ENCODE measurements at regions not wholly inside any gene's neighbourhood (a gene's known extent, or its start where the extent isn't known, plus 50 kb on each side); places are given as distances from the start of the nearest gene placed in this dataset.

- no peaks in the 10 kb centered on the region for H3K4me1 ChIP-seq (ENCODE audit: control insufficient read depth, insufficient read depth, low read length)
- ChIA-PET POLR2A (ENCODE audit: unreplicated experiment) (no interaction called here), CTCF (no interaction called here)
- H2AK5ac ChIP-seq (ENCODE audit: low read depth, low read length) = no peak overlapping the region
- H3K18ac ChIP-seq (ENCODE audit: low read depth, low read length) = no peak overlapping the region
- DNase-seq (no peak), ATAC-seq (ENCODE audit: low read depth) (no peak)
- no peak overlapping the region for H4K8ac ChIP-seq (ENCODE audit: low read depth in 2 of 2, low read length in 2 of 2)
- H2BK5ac ChIP-seq (ENCODE audit: low read depth, low read length, poor library complexity, severe bottlenecking) = no peak overlapping the region
- H2AK9ac ChIP-seq (replicated peaks; ENCODE audit: low read depth, low read length, poor library complexity) = no peak overlapping the region
- 80% methylated on average over 13 of the region's 17 CpGs; no CpG with 5 or more reads in 1 of the 2 experiments for WGBS, 2 experiments (ENCODE audit: extremely low coverage in 2 of 2, insufficient read length in 1 of 2)
- no peak overlapping the region for H3K9ac ChIP-seq (ENCODE audit: low read depth, low read length)
- no peak overlapping the region for H3K23ac ChIP-seq (ENCODE audit: low read depth, low read length)
- H2AFZ ChIP-seq (replicated peaks; ENCODE audit: low read length, poor library complexity) = no peak overlapping the region
- H3K9me1 ChIP-seq (ENCODE audit: insufficient read depth, low read length) = no peaks in the 10 kb centered on the region
- H3K56ac ChIP-seq (ENCODE audit: extremely low read depth, insufficient read depth, low read length) = no peak overlapping the region
- H3K27me3 ChIP-seq (ENCODE audit: control insufficient read depth, insufficient read depth, low read length) = no peaks in the 10 kb centered on the region
- no peak overlapping the region for H2BK15ac ChIP-seq (ENCODE audit: low read depth, low read length)
- H2BK20ac ChIP-seq (ENCODE audit: low read depth, low read length) = no peak overlapping the region
- H3K79me1 ChIP-seq (ENCODE audit: low read depth in 1 of 2, low read length in 2 of 2) = no peaks in the 10 kb centered on the region
- dilution Hi-C loops (cut with HindIII; ENCODE audit: low sequenced_read_pairs, unreplicated experiment) (no loop called here), in situ Hi-C loops (cut with MboI; ENCODE audit: low sequenced_read_pairs) (no loop called here), intact Hi-C loops (cut with micrococcal nuclease) (no loop called here)
- no peak overlapping the region for H3K14ac ChIP-seq (replicated peaks; ENCODE audit: low read depth, low read length)
- H3K4ac ChIP-seq (ENCODE audit: low read depth, low read length) = no peak overlapping the region
- H3K36me3 ChIP-seq (ENCODE audit: control insufficient read depth, insufficient read depth, low read length) = no peaks in the 10 kb centered on the region
- H3K4me2 ChIP-seq (ENCODE audit: low read depth, low read length) = no peak overlapping the region
- H4K5ac ChIP-seq (ENCODE audit: low read depth, low read length) = no peak overlapping the region
- no peak overlapping the region for H4K91ac ChIP-seq (ENCODE audit: insufficient read depth, low read depth, low read length)
- H2BK120ac ChIP-seq (ENCODE audit: low read depth, low read length) = no peak overlapping the region
- no peaks in the 10 kb centered on the region for H4K20me1 ChIP-seq (ENCODE audit: insufficient read depth, low read length)
- no TSS peak for BruUV-seq (replicated peaks)
- no peak overlapping the region for H3K4me3 ChIP-seq (ENCODE audit: insufficient read depth, low read depth, low read length)
- H3K27ac ChIP-seq (ENCODE audit: insufficient read depth, low read length) = no peak overlapping the region
- H3K9me3 ChIP-seq (ENCODE audit: control insufficient read depth, insufficient read depth, low read length) = no peaks in the 10 kb centered on the region
- no peak for TF ChIP-seq MXI1 (IDR thresholded peaks at IDR 0.05; ENCODE audit: borderline replicate concordance, low read depth, low read length)
- TF ChIP-seq SMC3 (IDR thresholded peaks at IDR 0.05; ENCODE audit: low read depth, low read length) = no peak
- TF ChIP-seq ELK1 (IDR thresholded peaks at IDR 0.05; ENCODE audit: borderline replicate concordance, low read depth, low read length) = no peak
- TF ChIP-seq RCOR1 (IDR thresholded peaks at IDR 0.05; ENCODE audit: insufficient replicate concordance, low read length) = no peak
- TF ChIP-seq CTCF (conservative IDR thresholded peaks at IDR 0.05; ENCODE audit: low read depth, low read length) = no peak
- no peak for TF ChIP-seq FOS (IDR thresholded peaks at IDR 0.05; ENCODE audit: low read depth, low read length)
- no peak for TF ChIP-seq POLR2A (IDR thresholded peaks at IDR 0.05; ENCODE audit: low read depth, low read length)
- no peak for TF ChIP-seq BHLHE40 (IDR thresholded peaks at IDR 0.05; ENCODE audit: low read depth, low read length)
- no peak for TF ChIP-seq CHD1 (IDR thresholded peaks at IDR 0.05; ENCODE audit: low read depth, low read length)
- no peak for TF ChIP-seq RAD21 (IDR thresholded peaks at IDR 0.05; ENCODE audit: low read length)
- no peak for TF ChIP-seq MAFK (IDR thresholded peaks at IDR 0.05; ENCODE audit: low read depth, low read length)
- TF ChIP-seq USF2 (IDR thresholded peaks at IDR 0.05; ENCODE audit: low read depth, low read length) = no peak
- TF ChIP-seq RFX5 (IDR thresholded peaks at IDR 0.05; ENCODE audit: low read depth, low read length) = no peak
- no peak for TF ChIP-seq MAZ (IDR thresholded peaks at IDR 0.05; ENCODE audit: borderline replicate concordance, low read depth, low read length)
- no peak for TF ChIP-seq NFE2L2 (IDR thresholded peaks at IDR 0.05; ENCODE audit: low read depth, low read length)
Observed at GRCh38 chr1:177710696-177711620, 258.9 kb downstream of the SEC16B start.
